Stomach (tissue), 8 donors: ENCODE measurements at regions not wholly inside any gene's neighbourhood (a gene's known extent, or its start where the extent isn't known, plus 50 kb on each side); places are given as distances from the start of the nearest gene placed in this dataset.

Experiments
- DNase-seq, 2 donors: peaks; one replicate each; pipeline versions ENCODE4 v3.0.0 to v3.0.0-alpha.2; 2013 to 2019
- H3K27ac ChIP-seq, 5 donors: fragments of 200-600 bp in 4 of 5; sonication (generic) in 4 of 5; one replicate each; pipeline ENCODE4 v1.5.1; 2013 to 2019; ENCODE audit warnings: mild to moderate bottlenecking in 1 of 5, moderate library complexity in 1 of 5
- H3K27me3 ChIP-seq, 3 donors: fragments of 200-600 bp; sonication (generic); one replicate each; pipeline ENCODE4 v1.5.1; 2017 to 2019; ENCODE audit warnings: mixed run types in 1 of 3
- H3K36me3 ChIP-seq, 4 donors: fragments of 200-600 bp; sonication (generic); 1 replicate in 3 of 4; 2 replicates in 1 of 4; pipeline ENCODE4 v1.5.1; 2016 to 2019
- H3K4me1 ChIP-seq, 4 donors: fragments of 200-600 bp; sonication (generic); one replicate each; pipeline ENCODE4 v1.5.1; 2016 to 2019
- H3K4me3 ChIP-seq, 4 donors: fragments of 200-600 bp; sonication (generic) in 3 of 4; one replicate each; pipeline ENCODE4 v1.5.1; 2016 to 2019; ENCODE audit warnings: mild to moderate bottlenecking in 1 of 4
- H3K9me3 ChIP-seq, 4 donors: fragments of 200-600 bp; sonication (generic); one replicate each; pipeline ENCODE4 v1.5.1; 2016 to 2019
- EP300 ChIP-seq: sonication (generic); formaldehyde crosslinking; IDR thresholded peaks from one replicate; pipeline ENCODE4 v1.6.1; 2017; ENCODE audit warnings: antibody characterized with exemption
- POLR2A ChIP-seq, 4 donors: fragments of 450-650 bp; IDR thresholded peaks; one replicate each; pipeline ENCODE4 v1.6.1; 2016; ENCODE audit warnings: antibody characterized with exemption in 4 of 4, control low read depth in 2 of 4, mild to moderate bottlenecking in 1 of 4, moderate library complexity in 1 of 4
- POLR2AphosphoS5 ChIP-seq, 3 donors: sonication (generic); formaldehyde crosslinking; IDR thresholded peaks; one replicate each; pipeline ENCODE4 v1.6.1; 2016; ENCODE audit warnings: antibody characterized with exemption in 3 of 3
- WGBS, 5 donors: extraction: QIAGEN DNeasy Blood & Tissue Kit in 3 of 5; methylation state at CpG; one replicate each; pipeline versions ENCODE4 v1.1.5 to v1.1.7; 2013 to 2018; 5-methylcytosine and 5-hydroxymethylcytosine counted together
- intact Hi-C: fragments of 100-400 bp; cut with DNase I; formaldehyde crosslinking; loops from one replicate; pipeline ENCODE4 v1.15.1; 2023; ENCODE audit warnings: low total_unique reads
- TF ChIP-seq, protein P1 (sequence below), 7 experiments: fragments of 450-650 bp in 4 of 7; fragments of 200-600 bp in 3 of 7; sonication (generic) in 3 of 7; IDR thresholded peaks; one replicate each; pipeline ENCODE4 v1.5.1; 2016 to 2019; ENCODE audit warnings: antibody characterized with exemption in 7 of 7, control low read depth in 2 of 7, mild to moderate bottlenecking in 1 of 7
- donor health status: healthy with polysubstance abuse.
- donor health status: Bipolar disorder and iron deficiency.
- donor health status: healthy.

DNA sequence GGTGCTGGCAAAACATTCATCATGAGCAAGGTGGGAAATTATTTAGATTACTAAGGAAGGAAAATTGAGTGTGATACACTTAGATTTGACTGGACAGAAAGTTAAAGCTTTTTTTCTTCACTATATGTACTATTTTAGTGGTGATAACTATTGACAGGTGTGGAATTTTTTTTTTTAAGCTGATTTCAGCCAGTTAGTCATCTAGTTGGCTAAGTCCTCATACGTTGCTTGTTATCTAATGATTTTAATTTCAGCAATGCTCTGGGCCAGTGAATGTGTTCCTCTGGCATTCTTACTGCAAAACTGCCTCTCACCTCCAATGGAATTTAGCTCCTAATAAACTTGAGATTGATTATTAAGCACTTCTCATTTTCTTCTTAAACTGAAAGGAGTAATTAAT, 1223.2 kb upstream of the ACVR2A start:
- no peak overlapping the region for H3K4me3 ChIP-seq
- WGBS, 5 donors = 35 to 59% (median 39%) methylated on average over 1 of the region's 1 CpG
- intact Hi-C loops = no loop called here

DNA sequence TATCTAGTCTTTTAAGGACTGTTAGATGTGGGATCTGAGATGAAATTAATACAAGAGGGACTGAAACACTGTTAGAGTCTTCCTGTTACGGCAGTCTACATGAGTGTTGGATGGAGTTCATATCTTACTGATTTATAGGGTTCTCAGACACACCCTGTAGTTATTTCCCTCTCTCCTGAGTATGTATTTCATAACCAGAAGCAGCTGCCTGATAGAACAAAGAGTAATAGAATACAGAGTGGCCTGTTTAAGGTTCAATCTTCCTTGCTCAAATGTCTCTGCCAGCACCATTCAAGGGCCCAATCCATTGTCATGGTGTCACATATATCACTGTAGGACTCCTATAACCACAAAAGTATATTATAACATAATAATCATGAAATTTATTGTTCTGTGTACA, 1229.1 kb upstream of the ACVR2A start:
- Histone ChIP-seq H3K9me3 (peaks cover 0 to 28% (median 13%) of the 10 kb centered on the region in 4 donors), H3K4me3 (no peak overlapping the region), H3K36me3 (no peaks in the 10 kb centered on the region), H3K27ac (no peak overlapping the region), H3K27me3 (no peaks in the 10 kb centered on the region), H3K4me1 (no peaks in the 10 kb centered on the region)
- intact Hi-C loops = no loop called here
- 81 to 93% (median 87%) methylated on average over 1 of the region's 1 CpG for WGBS, 5 donors
- TF ChIP-seq EP300 (no peak), POLR2AphosphoS5 (IDR thresholded peaks at IDR 0.05) (no peak), POLR2A (IDR thresholded peaks at IDR 0.05) (no peak)
- TF ChIP-seq, protein P1, sequence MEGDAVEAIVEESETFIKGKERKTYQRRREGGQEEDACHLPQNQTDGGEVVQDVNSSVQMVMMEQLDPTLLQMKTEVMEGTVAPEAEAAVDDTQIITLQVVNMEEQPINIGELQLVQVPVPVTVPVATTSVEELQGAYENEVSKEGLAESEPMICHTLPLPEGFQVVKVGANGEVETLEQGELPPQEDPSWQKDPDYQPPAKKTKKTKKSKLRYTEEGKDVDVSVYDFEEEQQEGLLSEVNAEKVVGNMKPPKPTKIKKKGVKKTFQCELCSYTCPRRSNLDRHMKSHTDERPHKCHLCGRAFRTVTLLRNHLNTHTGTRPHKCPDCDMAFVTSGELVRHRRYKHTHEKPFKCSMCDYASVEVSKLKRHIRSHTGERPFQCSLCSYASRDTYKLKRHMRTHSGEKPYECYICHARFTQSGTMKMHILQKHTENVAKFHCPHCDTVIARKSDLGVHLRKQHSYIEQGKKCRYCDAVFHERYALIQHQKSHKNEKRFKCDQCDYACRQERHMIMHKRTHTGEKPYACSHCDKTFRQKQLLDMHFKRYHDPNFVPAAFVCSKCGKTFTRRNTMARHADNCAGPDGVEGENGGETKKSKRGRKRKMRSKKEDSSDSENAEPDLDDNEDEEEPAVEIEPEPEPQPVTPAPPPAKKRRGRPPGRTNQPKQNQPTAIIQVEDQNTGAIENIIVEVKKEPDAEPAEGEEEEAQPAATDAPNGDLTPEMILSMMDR (IDR thresholded peaks at IDR 0.05) = no peak
- DNase-seq = no peak

More for the DNA sequence above, 1223.2 kb upstream of the ACVR2A start:
- peaks cover 0 to 8% (median 0%) of the 10 kb centered on the region in 4 donors for H3K9me3 ChIP-seq
- TF ChIP-seq POLR2AphosphoS5 (IDR thresholded peaks at IDR 0.05) = no peak
- TF ChIP-seq EP300 = no peak
- TF ChIP-seq POLR2A (IDR thresholded peaks at IDR 0.05) = no peak
- TF ChIP-seq, protein P1 (IDR thresholded peaks at IDR 0.05) = no peak
- no peaks in the 10 kb centered on the region for H3K36me3 ChIP-seq
- H3K27ac ChIP-seq = no peak overlapping the region
- no peaks in the 10 kb centered on the region for H3K4me1 ChIP-seq
- no peak for DNase-seq
- H3K27me3 ChIP-seq = no peaks in the 10 kb centered on the region

DNA sequence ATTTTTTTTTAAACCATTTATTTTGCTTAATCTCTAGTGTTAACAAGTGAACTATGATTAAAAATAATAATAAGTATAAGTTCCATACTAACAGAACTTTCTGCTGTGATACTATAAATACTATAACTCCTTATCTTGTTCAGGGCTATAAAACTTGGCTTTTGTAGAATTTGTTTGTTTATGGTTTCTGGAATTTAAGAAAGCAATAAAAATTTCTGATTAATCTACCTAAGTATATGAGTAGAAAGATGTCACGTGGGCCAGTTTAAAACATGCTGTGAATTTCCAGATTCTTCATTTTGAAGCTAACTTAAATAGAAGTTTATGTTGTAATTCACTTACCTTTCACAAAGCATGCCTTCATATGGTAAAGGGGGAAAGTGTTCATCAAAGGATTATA, 1236.3 kb upstream of the ACVR2A start:
- Histone ChIP-seq H3K4me3 (no peak overlapping the region), H3K27me3 (no peaks in the 10 kb centered on the region), H3K9me3 (no peaks in the 10 kb centered on the region), H3K4me1 (no peaks in the 10 kb centered on the region), H3K27ac (no peak overlapping the region), H3K36me3 (no peaks in the 10 kb centered on the region)
- TF ChIP-seq, protein P1 (IDR thresholded peaks at IDR 0.05) = no peak
- TF ChIP-seq POLR2AphosphoS5 (IDR thresholded peaks at IDR 0.05) = no peak
- TF ChIP-seq EP300 = no peak
- no peak for TF ChIP-seq POLR2A (IDR thresholded peaks at IDR 0.05)
- intact Hi-C loops = no loop called here
- no peak for DNase-seq
- 53 to 80% (median 73%) methylated on average over 1 of the region's 1 CpG for WGBS, 5 donors

- intact Hi-C loops = no loop called here
Observed at GRCh38 chr2:146604521-146604920, 1240.3 kb upstream of the ACVR2A start.

DNA sequence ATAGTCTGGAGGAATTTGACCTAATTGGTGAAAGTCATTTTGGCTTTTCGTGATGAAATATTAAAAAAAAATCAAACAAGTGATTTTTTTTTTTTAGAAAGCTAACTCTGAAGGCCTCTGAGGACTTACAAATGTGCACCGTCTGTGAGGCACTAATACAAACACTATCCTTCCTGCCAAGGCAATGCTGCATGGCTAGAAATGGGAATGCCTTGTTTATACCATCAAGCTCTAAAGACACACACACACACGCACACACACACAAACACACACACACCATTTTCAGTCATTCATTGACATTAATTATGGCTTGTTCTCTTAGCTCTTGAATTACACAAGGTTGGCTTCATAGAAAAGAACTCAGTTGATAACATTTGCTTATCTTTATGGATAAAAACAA, 1242.0 kb upstream of the ACVR2A start:
- Histone ChIP-seq H3K27me3 (no peaks in the 10 kb centered on the region), H3K4me3 (no peak overlapping the region), H3K36me3 (no peaks in the 10 kb centered on the region), H3K27ac (no peak overlapping the region), H3K4me1 (peaks cover 0 to 8% (median 0%) of the 10 kb centered on the region in 4 donors), H3K9me3 (no peaks in the 10 kb centered on the region)
- 29 to 68% (median 53%) methylated on average over 3 of the region's 3 CpGs for WGBS, 5 donors
- peak in 1 of 2 donors; percentile 6 for DNase-seq
- intact Hi-C loops = no loop called here
- TF ChIP-seq, protein P1 (IDR thresholded peaks at IDR 0.05) = no peak
- TF ChIP-seq EP300 (no peak), POLR2A (IDR thresholded peaks at IDR 0.05) (no peak), POLR2AphosphoS5 (IDR thresholded peaks at IDR 0.05) (no peak)

More at GRCh38 chr2:146604521-146604920, 1240.3 kb upstream of the ACVR2A start:
- Histone ChIP-seq H3K4me1 (peaks cover 0 to 8% (median 0%) of the 10 kb centered on the region in 4 donors), H3K27ac (no peak overlapping the region), H3K4me3 (no peak overlapping the region), H3K27me3 (no peaks in the 10 kb centered on the region), H3K9me3 (no peaks in the 10 kb centered on the region), H3K36me3 (no peaks in the 10 kb centered on the region)
- no peak for TF ChIP-seq POLR2A (IDR thresholded peaks at IDR 0.05)
- 88 to 92% (median 92%) methylated on average over 4 of the region's 4 CpGs for WGBS, 5 donors
- no peak for DNase-seq
